Brain microvascular endothelial cell (primary cell): ENCODE measurements at regions not wholly inside any gene's neighbourhood (a gene's known extent, or its start where the extent isn't known, plus 50 kb on each side); places are given as distances from the start of the nearest gene placed in this dataset.

Source experiments
- DNase-seq: peaks from one replicate; pipeline ENCODE4 v3.0.0-alpha.2; 2020
- H3K27ac ChIP-seq: fragments of 250-450 bp; sonication (Bioruptor Pico); 2 replicates; pipeline ENCODE4 v1.5.1; 2020; ENCODE audit warnings: mild to moderate bottlenecking, moderate library complexity
- H3K27me3 ChIP-seq: fragments of 250-450 bp; sonication (Bioruptor Pico); replicated peaks from 2 replicates; pipeline ENCODE4 v1.5.1; 2020; ENCODE audit warnings: mild to moderate bottlenecking
- H3K36me3 ChIP-seq: fragments of 250-450 bp; sonication (Bioruptor Pico); replicated peaks from 2 replicates; pipeline ENCODE4 v1.5.1; 2020; ENCODE audit warnings: mild to moderate bottlenecking
- H3K4me3 ChIP-seq: 2 replicates; pipeline ENCODE4 v1.5.1; 2011; ENCODE audit warnings: low read depth, mild to moderate bottlenecking, control low read depth, low read length, moderate library complexity
- in situ Hi-C: cut with HindIII; loops from 2 replicates; pipeline ENCODE4 v1.10.0; 2017; ENCODE audit warnings: low sequenced_read_pairs, low pct_ligation_motif_present
- TF ChIP-seq, protein P1 (sequence below): IDR thresholded peaks from 2 replicates; pipeline ENCODE4 v1.5.1; 2011; ENCODE audit warnings: low read depth, mild to moderate bottlenecking, moderate library complexity, low read length, control low read depth, inconsistent platforms; ENCODE audit errors: missing control alignments

DNA sequence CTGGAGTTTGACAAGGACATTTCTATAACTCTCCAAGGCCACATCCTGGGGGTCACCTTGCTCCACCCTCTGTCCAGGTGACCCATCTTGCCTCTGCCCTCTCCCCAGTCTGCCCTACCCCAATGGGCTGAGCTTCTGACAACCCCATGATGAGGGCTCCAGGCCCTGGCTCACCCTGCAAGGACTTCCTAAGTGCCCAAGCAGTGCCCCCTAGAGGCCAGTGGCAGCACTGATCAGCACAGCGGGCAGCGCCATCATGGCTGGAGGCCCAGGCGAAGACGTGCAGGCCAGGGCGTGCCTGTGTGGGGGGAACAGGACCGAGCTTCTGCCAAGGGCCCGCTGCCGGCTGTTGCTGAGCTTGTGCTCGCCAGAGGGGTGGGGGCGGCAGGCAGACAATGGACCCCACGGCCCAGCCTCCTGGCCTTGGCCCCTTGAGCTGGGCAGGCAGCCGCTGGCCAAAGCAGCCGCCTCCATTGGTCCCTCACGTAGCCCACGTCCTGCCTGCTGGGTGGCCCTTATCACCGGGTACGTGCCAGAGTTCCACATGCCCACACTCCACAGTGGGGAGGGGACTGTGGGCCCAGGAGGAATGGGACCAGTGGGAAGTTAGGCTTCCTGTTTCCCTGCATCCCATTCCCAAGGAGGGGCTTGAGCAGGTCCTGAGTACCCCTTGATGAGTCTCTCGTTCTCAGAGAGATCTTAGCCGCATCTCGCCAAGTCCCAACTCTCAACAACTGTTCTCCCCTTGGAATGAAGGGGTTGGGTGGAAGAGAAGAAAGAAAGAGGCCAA lies 64.3 kb downstream of the MRPL14 start:
- H3K27me3 ChIP-seq: no peaks in the 10 kb centered on the region
- in situ Hi-C loops: no loop called here
- no peak for DNase-seq
- H3K36me3 ChIP-seq: no peaks in the 10 kb centered on the region
- TF ChIP-seq, protein P1, sequence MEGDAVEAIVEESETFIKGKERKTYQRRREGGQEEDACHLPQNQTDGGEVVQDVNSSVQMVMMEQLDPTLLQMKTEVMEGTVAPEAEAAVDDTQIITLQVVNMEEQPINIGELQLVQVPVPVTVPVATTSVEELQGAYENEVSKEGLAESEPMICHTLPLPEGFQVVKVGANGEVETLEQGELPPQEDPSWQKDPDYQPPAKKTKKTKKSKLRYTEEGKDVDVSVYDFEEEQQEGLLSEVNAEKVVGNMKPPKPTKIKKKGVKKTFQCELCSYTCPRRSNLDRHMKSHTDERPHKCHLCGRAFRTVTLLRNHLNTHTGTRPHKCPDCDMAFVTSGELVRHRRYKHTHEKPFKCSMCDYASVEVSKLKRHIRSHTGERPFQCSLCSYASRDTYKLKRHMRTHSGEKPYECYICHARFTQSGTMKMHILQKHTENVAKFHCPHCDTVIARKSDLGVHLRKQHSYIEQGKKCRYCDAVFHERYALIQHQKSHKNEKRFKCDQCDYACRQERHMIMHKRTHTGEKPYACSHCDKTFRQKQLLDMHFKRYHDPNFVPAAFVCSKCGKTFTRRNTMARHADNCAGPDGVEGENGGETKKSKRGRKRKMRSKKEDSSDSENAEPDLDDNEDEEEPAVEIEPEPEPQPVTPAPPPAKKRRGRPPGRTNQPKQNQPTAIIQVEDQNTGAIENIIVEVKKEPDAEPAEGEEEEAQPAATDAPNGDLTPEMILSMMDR: peak; percentile 74
- no peak overlapping the region for H3K4me3 ChIP-seq
- peak overlapping the region; percentile 86 for H3K27ac ChIP-seq

GRCh38 chr6:44062105-44062770 lies 65.0 kb downstream of the MRPL14 start:
- no peak for DNase-seq
- TF ChIP-seq, protein P1: no peak
- Histone ChIP-seq H3K27ac (peak overlapping the region; percentile 27), H3K36me3 (no peaks in the 10 kb centered on the region), H3K4me3 (no peak overlapping the region), H3K27me3 (no peaks in the 10 kb centered on the region)
- in situ Hi-C loops: no loop called here

DNA sequence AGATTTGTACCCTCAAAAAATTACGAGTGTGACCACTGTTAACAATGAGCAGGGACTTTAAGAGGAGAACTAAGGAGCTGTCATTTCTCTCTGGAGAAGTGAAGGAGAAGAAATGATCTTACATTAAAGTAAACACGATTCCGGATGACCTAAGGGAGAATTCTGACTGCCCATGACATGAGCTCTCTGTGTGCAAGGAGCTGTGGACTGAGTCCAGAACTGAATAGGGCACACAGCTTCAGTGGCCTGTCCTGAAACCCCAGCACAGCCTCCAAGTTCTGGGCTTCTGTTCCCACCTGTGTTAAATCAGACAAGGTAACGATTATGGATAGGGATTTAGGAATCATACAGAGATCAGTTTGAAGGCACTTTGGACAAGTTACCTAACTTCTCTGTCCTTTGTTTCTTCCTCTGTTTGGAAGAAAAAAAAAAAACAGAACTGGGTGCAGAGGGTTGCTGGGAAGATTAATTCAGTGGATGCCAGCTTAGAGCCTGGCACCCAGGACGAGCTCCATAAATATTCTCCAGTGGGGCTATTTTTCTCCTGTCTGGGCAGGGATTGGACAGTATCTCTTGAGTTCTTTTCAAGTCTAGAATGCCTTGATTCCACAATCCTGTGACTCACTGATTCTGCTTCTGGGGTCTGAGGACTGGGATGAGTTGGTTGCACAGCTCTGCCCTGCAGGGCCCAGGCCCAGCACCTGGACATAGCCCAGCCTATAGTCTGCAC lies 65.7 kb downstream of the MRPL14 start:
- in situ Hi-C loops: no loop called here
- Histone ChIP-seq H3K27me3 (no peaks in the 10 kb centered on the region), H3K4me3 (no peak overlapping the region), H3K36me3 (no peaks in the 10 kb centered on the region), H3K27ac (peak overlapping the region; percentile 27)
- no peak for DNase-seq
- TF ChIP-seq, protein P1: no peak

DNA sequence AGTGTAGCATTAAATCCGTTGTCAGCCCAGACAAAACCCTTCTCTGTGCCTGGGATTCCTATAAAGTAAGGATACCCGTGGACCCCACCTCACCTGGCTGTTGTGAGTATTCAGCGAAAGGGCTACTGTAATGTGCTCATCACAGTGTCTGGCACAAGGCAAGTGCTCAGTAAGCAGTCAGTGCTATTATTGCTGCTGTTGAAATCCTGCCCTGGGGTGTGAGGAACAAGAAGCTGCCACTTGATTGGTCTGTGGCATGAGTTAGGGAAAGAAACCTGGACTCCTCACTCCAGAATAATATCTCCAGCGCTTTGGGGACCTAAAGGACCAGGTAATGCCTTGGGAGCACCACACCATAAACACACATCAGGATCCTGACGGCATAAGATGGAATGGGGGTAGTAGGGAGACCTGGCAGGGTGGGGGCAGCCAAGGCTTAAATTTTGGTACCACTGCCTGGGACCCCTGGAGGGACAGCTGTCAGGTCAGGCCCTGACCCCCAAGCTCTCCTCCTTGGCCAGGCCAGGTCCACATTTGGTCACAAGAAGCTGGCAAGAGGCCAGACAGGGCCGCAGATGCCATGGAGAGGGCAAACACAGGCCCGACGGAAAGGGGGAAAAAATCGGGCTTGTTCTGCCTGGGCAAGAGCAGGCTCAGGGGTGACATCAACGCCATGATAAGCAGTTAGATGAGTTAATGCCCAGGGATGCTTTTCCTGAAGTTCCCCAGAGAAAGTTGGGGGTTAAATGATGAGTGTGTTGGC lies 66.5 kb downstream of the MRPL14 start:
- H3K27me3 ChIP-seq: no peaks in the 10 kb centered on the region
- H3K4me3 ChIP-seq: no peak overlapping the region
- in situ Hi-C loops: no loop called here
- no peaks in the 10 kb centered on the region for H3K36me3 ChIP-seq
- H3K27ac ChIP-seq: peak overlapping the region; percentile 27
- DNase-seq: no peak
- TF ChIP-seq, protein P1: no peak
